ENCODE measurements at regions not wholly inside any gene's neighbourhood (a gene's known extent, or its start where the extent isn't known, plus 50 kb on each side); places are given as distances from the start of the nearest gene placed in this dataset.

DNA sequence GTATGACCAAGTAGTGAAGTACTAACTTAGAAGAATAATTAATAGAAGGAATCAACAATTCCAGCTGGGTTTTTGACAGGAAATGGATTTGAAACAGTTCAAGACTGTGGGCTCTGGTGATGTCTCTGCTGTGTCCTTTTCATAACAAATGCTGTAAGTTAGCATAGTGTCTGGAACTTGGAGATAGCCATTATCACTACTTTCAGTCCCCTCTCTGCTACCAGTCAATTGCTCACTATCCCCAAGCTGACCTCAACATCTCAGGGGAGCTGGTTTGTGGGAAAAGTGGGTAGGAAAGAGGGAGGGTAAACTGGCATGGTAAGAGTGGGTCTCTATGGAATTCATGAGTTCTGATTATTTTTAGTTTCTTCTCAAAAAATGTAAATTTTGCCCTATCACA lies 231.4 kb upstream of the MID1 start:
- TF ChIP-seq, protein P1, sequence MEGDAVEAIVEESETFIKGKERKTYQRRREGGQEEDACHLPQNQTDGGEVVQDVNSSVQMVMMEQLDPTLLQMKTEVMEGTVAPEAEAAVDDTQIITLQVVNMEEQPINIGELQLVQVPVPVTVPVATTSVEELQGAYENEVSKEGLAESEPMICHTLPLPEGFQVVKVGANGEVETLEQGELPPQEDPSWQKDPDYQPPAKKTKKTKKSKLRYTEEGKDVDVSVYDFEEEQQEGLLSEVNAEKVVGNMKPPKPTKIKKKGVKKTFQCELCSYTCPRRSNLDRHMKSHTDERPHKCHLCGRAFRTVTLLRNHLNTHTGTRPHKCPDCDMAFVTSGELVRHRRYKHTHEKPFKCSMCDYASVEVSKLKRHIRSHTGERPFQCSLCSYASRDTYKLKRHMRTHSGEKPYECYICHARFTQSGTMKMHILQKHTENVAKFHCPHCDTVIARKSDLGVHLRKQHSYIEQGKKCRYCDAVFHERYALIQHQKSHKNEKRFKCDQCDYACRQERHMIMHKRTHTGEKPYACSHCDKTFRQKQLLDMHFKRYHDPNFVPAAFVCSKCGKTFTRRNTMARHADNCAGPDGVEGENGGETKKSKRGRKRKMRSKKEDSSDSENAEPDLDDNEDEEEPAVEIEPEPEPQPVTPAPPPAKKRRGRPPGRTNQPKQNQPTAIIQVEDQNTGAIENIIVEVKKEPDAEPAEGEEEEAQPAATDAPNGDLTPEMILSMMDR (IDR thresholded peaks at IDR 0.05; ENCODE audit: insufficient read depth, low read depth, low read length), result no peak
- TF ChIP-seq EZH2 (IDR thresholded peaks at IDR 0.05; ENCODE audit: insufficient read depth, low read length), result no peak

Measured in astrocyte (in vitro differentiated cells and primary cell).